Calu3 (cell line): ENCODE measurements at regions not wholly inside any gene's neighbourhood (a gene's known extent, or its start where the extent isn't known, plus 50 kb on each side); places are given as distances from the start of the nearest gene placed in this dataset.

ENCODE experiments used
- BruUV-seq: library from RNA; stranded (reverse); fragments of 400-500 nt; replicated peaks from 2 replicates; lab custom pipeline; 2021; lab: Mats Ljungman, UMichigan
- CTCF ChIA-PET: fragments of 300-600 bp; sonication (Branson Sonifier 250); formaldehyde crosslinking; loops from one replicate; lab custom pipeline; 2022; ENCODE audit warnings: antibody characterized with exemption; lab: Charles Lee
- DNase-seq: peaks from one replicate; pipeline ENCODE4 v3.0.0; 2022
- H3K27ac Mint-ChIP-seq: one replicate; pipeline ENCODE4 v1.8.0; 2022; ENCODE audit warnings: mixed read lengths; ENCODE audit not compliant: unreplicated experiment
- H3K27me3 Mint-ChIP-seq: one replicate; pipeline ENCODE4 v1.8.0; 2022; ENCODE audit warnings: mixed read lengths; ENCODE audit not compliant: unreplicated experiment
- H3K36me3 Mint-ChIP-seq: one replicate; pipeline ENCODE4 v1.8.0; 2022; ENCODE audit warnings: mild to moderate bottlenecking, moderate library complexity, mixed read lengths; ENCODE audit not compliant: insufficient read depth, unreplicated experiment
- H3K4me1 Mint-ChIP-seq: one replicate; pipeline ENCODE4 v1.8.0; 2022; ENCODE audit warnings: mild to moderate bottlenecking, low read depth, mixed read lengths; ENCODE audit not compliant: unreplicated experiment
- H3K4me3 Mint-ChIP-seq: one replicate; pipeline ENCODE4 v1.8.0; 2022; ENCODE audit warnings: mild to moderate bottlenecking, low read depth, moderate library complexity, mixed read lengths; ENCODE audit not compliant: unreplicated experiment
- H3K9me3 Mint-ChIP-seq: one replicate; pipeline ENCODE4 v1.8.0; 2022; ENCODE audit warnings: low read depth, mixed read lengths; ENCODE audit not compliant: unreplicated experiment
- CTCF ChIP-seq: fragments of 200-600 bp; IDR thresholded peaks from one replicate; pipeline ENCODE4 v1.8.0; 2022; ENCODE audit warnings: antibody characterized with exemption; ENCODE audit not compliant: unreplicated experiment
- intact Hi-C: fragments of 100-400 bp; cut with micrococcal nuclease; formaldehyde crosslinking; loops from one replicate; pipeline ENCODE4 v1.10.0; 2022; ENCODE audit not compliant: unreplicated experiment

- Mint-ChIP-seq H3K9me3 (no peaks in the 10 kb centered on the region), H3K27ac (no peak overlapping the region), H3K27me3 (no peaks in the 10 kb centered on the region), H3K4me3 (no peak overlapping the region), H3K4me1 (no peaks in the 10 kb centered on the region), H3K36me3 (no peaks in the 10 kb centered on the region)
- CTCF ChIA-PET, result interaction anchor here (0.5 to 0.7 kb wide), 2 partner anchors 90 to 233 kb away, joined by 5 to 6 read pairs; no protein-coding TSS in a partner anchor
- BruUV-seq, result no TSS peak
- no peak for TF ChIP-seq CTCF
- no peak for DNase-seq
- intact Hi-C loops, result no loop called here
Observed at GRCh38 chr5:167355346-167355745, 936.1 kb upstream of the WWC1 start.

GRCh38 chr5:167356374-167356773 is 935.1 kb upstream of the WWC1 start:
- Mint-ChIP-seq H3K36me3 (no peaks in the 10 kb centered on the region), H3K4me3 (no peak overlapping the region), H3K27ac (no peak overlapping the region), H3K9me3 (no peaks in the 10 kb centered on the region), H3K27me3 (no peaks in the 10 kb centered on the region), H3K4me1 (no peaks in the 10 kb centered on the region)
- no TSS peak for BruUV-seq
- TF ChIP-seq CTCF, result no peak
- no peak for DNase-seq
- CTCF ChIA-PET, result no interaction called here
- intact Hi-C loops, result no loop called here

GRCh38 chr5:167358868-167359492 is 932.5 kb upstream of the WWC1 start:
- Mint-ChIP-seq H3K36me3 (no peaks in the 10 kb centered on the region), H3K9me3 (no peaks in the 10 kb centered on the region), H3K27ac (no peak overlapping the region), H3K4me3 (no peak overlapping the region), H3K4me1 (no peaks in the 10 kb centered on the region), H3K27me3 (no peaks in the 10 kb centered on the region)
- CTCF ChIA-PET, result no interaction called here
- no peak for DNase-seq
- intact Hi-C loops, result no loop called here
- no peak for TF ChIP-seq CTCF
- BruUV-seq, result no TSS peak

GRCh38 chr5:167361795-167362194 is 929.6 kb upstream of the WWC1 start:
- Mint-ChIP-seq H3K36me3 (no peaks in the 10 kb centered on the region), H3K4me1 (no peaks in the 10 kb centered on the region), H3K27me3 (no peaks in the 10 kb centered on the region), H3K4me3 (no peak overlapping the region), H3K27ac (no peak overlapping the region), H3K9me3 (peaks cover 2% of the 10 kb centered on the region)
- TF ChIP-seq CTCF, result no peak
- BruUV-seq, result no TSS peak
- no peak for DNase-seq
- intact Hi-C loops, result loop anchor here (10.0 kb wide), 1 partner anchor 203 kb away; no protein-coding TSS in a partner anchor
- CTCF ChIA-PET, result no interaction called here
